GM21447 (cell line): ENCODE measurements at regions not wholly inside any gene's neighbourhood (a gene's known extent, or its start where the extent isn't known, plus 50 kb on each side); places are given as distances from the start of the nearest gene placed in this dataset.
"Not testable (repeated sequence)": the region's sequence is repeated elsewhere in the genome, so short reads cannot be mapped to it uniquely, and the experiment has no call there.

Experiments used
- ATAC-seq: cut with Tn5 transposase; IDR thresholded peaks from one replicate; pipeline ENCODE4 v1.9.1; 2021; ENCODE audit not compliant: unreplicated experiment

GRCh38 chr12:127162307-127162706, 1104.7 kb upstream of the TMEM132C start:
- no peak for ATAC-seq

DNA sequence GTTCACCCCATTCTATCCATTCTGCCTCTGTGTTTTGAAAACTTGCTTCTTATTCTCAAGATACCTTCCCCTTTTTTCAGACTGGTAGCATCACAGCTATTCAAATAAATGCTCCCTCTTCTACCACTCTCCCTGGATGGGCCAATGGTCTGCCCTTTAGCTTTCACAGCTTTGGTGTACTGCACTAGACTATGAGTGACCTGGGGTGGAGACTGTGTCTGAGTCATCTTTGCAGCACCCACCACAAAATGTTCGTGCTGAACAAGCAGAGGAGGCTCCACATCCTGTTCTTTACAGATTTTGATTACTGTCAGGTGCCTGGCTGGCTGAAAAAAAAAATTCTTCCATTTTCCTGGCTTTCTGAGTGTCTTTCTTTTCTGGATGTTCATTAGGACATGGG, 1104.1 kb upstream of the TMEM132C start:
- ATAC-seq = peak; percentile 61

DNA sequence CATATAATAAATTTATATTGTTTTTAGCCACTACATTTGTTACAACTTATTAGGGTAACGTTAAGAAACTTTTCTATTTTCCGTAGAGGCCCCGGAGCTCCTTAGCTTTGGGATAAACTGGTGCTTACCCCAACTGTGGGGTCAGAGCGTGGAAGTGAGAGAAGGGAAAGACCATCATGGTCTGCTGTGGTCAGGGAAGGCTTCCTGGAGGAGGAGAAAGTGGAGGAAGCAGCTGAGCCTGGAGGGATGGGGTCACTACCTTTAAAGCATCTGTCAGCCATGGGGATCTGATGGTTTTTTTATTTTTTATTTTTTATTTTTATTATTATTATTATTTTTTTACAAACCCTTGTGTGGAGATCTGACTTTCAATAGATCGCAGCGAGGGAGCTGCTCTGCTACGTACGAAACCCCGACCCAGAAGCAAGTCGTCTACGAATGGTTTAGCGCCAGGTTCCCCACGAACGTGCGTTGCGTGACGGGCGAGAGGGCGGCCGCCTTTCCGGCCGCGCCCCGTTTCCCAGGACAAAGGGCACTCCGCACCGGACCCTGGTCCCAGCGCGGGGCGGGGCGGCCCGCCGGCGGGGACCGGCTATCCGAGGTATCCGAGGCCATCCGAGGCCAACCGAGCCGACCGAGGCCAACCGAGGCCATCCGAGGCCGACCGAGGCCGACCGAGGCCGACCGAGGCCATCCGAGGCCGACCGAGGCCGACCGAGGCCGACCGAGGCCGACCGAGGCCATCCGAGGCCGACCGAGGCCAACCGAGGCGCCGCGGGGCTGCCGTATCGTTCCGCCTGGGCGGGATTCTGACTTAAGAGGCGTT, 1101.2 kb upstream of the TMEM132C start:
- no peak for ATAC-seq

GRCh38 chr12:127169321-127170181, 1097.4 kb upstream of the TMEM132C start:
- ATAC-seq = no peak

- no peak for ATAC-seq
Observed at GRCh38 chr12:127170226-127171180, 1096.5 kb upstream of the TMEM132C start.

DNA sequence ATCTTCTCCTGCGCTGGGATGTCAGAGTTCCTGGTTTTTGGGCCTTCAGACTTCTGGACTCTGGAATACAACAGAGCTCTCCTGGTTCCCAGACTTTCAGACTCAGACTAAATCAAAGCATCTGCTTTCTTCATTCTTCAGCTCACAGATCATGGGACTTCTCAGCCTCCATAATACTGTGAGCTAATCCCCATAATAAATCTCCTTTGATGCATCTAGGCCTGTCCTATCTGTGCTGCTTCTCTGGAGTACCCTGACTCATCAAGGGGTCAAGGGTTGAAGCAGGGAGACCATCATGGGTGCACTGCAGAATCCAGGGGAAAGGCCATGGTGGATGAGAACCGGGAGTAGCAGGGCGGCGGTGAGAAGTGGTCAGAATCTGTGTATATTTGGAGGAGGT, 1094.1 kb upstream of the TMEM132C start:
- ATAC-seq = no peak

DNA sequence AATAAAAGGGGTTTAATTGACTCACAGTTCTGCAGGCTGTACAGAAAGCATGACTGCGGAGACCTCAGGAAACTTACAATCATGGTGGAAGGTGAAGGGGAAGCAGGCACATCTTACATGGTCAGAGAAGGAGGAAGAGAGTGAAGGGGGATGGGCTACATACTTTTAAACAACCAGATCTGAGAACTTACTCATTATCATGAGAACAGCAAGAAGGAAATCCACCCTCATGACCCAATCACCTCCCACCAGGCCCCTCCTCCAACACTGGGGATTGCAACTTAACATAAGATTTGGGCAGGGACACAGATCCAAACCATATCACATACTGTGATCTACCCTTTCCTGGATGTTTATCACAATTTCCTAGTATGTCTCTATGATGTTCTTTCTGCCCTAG, 1093.0 kb upstream of the TMEM132C start:
- not testable (repeated sequence) for ATAC-seq

DNA sequence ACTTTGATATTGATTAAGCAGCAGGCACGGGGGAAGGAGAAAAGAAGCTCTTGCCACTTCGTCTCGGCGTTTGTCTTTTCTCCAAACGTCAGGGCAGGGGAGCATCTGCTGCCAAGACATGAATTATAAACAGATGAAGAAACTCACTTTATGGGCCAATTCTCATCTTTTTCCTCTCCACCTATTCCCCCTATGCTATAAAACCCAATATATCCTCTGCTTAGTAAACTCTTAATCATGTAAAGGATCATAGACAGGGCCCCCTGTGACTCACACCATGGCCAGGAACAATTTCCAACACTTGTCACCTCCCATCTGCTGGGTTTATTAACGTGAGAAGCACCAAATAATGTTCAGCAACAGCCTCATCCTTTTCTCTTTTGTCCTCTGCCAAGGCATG, 1092.1 kb upstream of the TMEM132C start:
- no peak for ATAC-seq

- ATAC-seq = no peak
Observed at GRCh38 chr12:127175361-127175760, 1091.6 kb upstream of the TMEM132C start.

- ATAC-seq = no peak
Observed at GRCh38 chr12:127176804-127177203, 1090.2 kb upstream of the TMEM132C start.

- no peak for ATAC-seq
Observed at GRCh38 chr12:127178052-127178451, 1088.9 kb upstream of the TMEM132C start.

- ATAC-seq = no peak
Observed at GRCh38 chr12:127178463-127178862, 1088.5 kb upstream of the TMEM132C start.

DNA sequence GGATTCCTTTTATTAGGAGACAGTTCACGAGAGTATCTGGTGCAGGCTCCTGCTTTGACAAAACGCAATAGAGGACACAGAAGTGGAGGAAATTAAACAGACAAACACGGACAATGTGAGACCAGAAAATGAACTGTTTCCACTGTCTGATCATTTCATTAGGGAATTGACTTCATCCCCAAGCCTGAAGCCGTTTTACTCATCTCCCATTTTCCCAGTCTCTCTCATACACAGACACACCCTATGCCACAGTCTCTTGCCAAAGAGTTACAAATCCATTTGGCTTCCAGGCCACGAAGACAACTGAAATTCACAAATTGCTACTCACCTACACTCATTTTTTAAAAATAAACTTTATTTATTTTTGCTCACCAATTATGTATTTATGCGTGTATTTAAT, 1087.8 kb upstream of the TMEM132C start:
- ATAC-seq = no peak

- no peak for ATAC-seq
Observed at GRCh38 chr12:127182018-127182417, 1085.0 kb upstream of the TMEM132C start.

DNA sequence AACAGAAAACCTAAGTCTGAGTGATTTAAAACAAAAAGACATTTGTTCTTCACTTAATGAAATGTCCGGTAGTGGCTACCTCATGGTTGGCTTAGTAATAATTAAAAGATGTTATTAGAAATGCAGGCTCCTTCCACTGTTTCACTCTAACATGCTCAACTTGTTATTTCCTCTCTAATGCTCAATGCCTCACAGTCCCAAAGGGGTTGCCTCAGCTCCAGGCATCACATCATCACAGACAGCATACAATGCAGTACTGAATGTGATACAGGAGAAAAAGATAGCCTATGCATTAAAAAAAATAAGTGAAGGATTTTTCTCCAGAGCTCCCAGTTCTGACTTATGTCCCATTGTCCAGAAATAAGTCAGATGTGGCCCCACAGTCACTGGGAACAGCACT, 1077.0 kb upstream of the TMEM132C start:
- ATAC-seq = no peak

DNA sequence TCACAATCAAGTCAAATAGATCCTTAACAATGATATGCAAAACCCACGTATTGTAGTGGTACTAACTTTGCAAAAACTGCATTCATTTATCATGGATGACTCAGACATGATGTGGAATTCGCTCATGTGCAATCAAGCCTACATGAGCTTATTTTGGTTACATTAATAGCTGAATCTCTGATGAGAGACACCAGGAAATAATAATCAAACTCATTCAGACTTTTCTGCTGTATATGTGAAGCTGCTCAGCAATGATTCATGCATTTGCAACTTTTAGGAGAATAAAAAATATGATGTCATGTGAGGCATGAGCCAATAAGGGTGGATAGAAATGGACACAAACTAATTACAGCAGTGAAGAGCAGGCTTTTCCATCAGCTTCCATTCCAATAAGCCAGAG, 1075.8 kb upstream of the TMEM132C start:
- ATAC-seq = no peak

- no peak for ATAC-seq
Observed at GRCh38 chr12:127192391-127192790, 1074.6 kb upstream of the TMEM132C start.

- ATAC-seq = no peak
Observed at GRCh38 chr12:127193341-127193740, 1073.6 kb upstream of the TMEM132C start.

DNA sequence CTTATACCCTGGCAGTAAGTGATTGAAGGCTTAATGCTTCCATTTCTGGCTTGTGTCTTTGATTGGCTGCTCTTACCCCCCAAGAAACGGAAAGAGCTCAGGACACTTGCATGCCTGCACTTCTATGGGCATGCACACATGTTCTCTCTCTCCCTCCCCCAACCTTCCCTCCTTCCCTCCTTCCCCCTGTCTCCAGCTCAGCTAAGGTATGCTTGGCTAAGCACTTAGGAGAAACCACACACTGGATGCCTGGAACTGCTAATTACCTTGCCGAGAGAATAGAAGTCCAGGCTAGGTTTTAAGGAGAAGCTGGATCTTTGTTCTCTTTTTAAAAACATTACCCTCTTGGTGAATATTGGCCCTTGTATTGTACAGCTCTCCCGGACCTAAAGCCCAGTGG, 1072.8 kb upstream of the TMEM132C start:
- ATAC-seq = no peak

- no peak for ATAC-seq
Observed at GRCh38 chr12:127205781-127206555, 1061.0 kb upstream of the TMEM132C start.
